Gastroesophageal sphincter (tissue), 4 donors: ENCODE measurements at regions not wholly inside any gene's neighbourhood (a gene's known extent, or its start where the extent isn't known, plus 50 kb on each side); places are given as distances from the start of the nearest gene placed in this dataset.

Experiments used
- ATAC-seq: fragments of 150-250 bp; one replicate; pipeline ENCODE4 v1.9.1; 2016; ENCODE audit warnings: mild to moderate bottlenecking, moderate library complexity
- H3K27ac ChIP-seq, 4 donors: fragments of 200-600 bp; sonication (generic) in 3 of 4; 1 replicate in 3 of 4; 2 replicates in 1 of 4; pipeline ENCODE4 v1.5.1; 2016 to 2019
- H3K27me3 ChIP-seq: fragments of 200-600 bp; sonication (generic); one replicate; pipeline ENCODE4 v1.5.1; 2019
- H3K36me3 ChIP-seq, 2 donors: fragments of 200-600 bp; sonication (generic); one replicate each; pipeline ENCODE4 v1.5.1; 2019; ENCODE audit warnings: control low read depth in 1 of 2
- H3K4me1 ChIP-seq, 3 donors: fragments of 200-600 bp; sonication (generic); 1 replicate in 2 of 3; 2 replicates in 1 of 3; pipeline ENCODE4 v1.5.1; 2016 to 2019; ENCODE audit warnings: control low read depth in 2 of 3
- H3K4me3 ChIP-seq, 2 donors: fragments of 200-600 bp; sonication (generic); one replicate each; pipeline ENCODE4 v1.5.1; 2019; ENCODE audit warnings: mild to moderate bottlenecking in 1 of 2, moderate library complexity in 1 of 2
- H3K9me3 ChIP-seq, 3 donors: fragments of 200-600 bp; sonication (generic); one replicate each; pipeline ENCODE4 v1.5.1; 2017 to 2019; ENCODE audit warnings: control low read depth in 2 of 3
- EP300 ChIP-seq: sonication (generic); formaldehyde crosslinking; IDR thresholded peaks from one replicate; pipeline ENCODE4 v1.6.1; 2017; ENCODE audit warnings: antibody characterized with exemption, mild to moderate bottlenecking
- POLR2A ChIP-seq, 2 donors: fragments of 450-650 bp; IDR thresholded peaks; one replicate each; pipeline ENCODE4 v1.6.1; 2017; ENCODE audit warnings: antibody characterized with exemption in 2 of 2, mild to moderate bottlenecking in 2 of 2, moderate library complexity in 1 of 2
- POLR2AphosphoS5 ChIP-seq: sonication (generic); formaldehyde crosslinking; IDR thresholded peaks from one replicate; pipeline ENCODE4 v1.6.1; 2017; ENCODE audit warnings: antibody characterized with exemption
- WGBS, 2 donors: methylation state at CpG; one replicate each; pipeline ENCODE4 v1.1.5; 2018; ENCODE audit warnings: low coverage in 1 of 2; 5-methylcytosine and 5-hydroxymethylcytosine counted together
- TF ChIP-seq, protein P1 (sequence below), 4 experiments: fragments of 200-600 bp in 2 of 4; fragments of 450-650 bp in 2 of 4; sonication (generic) in 1 of 4; IDR thresholded peaks; one replicate each; pipeline ENCODE4 v1.5.1; 2017 to 2019; ENCODE audit warnings: antibody characterized with exemption in 4 of 4, mild to moderate bottlenecking in 2 of 4, moderate library complexity in 2 of 4

DNA sequence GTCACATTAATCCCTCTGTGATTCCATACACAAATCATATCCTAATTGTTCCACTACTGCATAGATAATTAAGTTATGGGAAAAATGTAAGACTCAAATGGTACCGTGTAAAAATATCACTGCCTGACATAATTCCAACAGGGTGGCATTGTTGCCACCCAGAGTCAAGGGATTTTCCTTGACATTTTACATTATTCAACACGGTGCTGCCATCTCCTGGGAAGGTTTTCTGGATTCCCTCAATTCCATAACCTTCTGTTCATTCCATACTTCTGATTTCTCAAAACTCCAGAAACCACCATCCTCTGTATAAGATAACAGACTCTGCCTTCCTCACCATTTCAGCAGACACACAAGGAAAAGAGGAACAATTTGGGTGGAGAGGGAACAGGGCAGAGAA lies 495.9 kb downstream of the XPNPEP1 start:
- H3K27me3 ChIP-seq = no peaks in the 10 kb centered on the region
- no peaks in the 10 kb centered on the region for H3K36me3 ChIP-seq
- TF ChIP-seq, protein P1, sequence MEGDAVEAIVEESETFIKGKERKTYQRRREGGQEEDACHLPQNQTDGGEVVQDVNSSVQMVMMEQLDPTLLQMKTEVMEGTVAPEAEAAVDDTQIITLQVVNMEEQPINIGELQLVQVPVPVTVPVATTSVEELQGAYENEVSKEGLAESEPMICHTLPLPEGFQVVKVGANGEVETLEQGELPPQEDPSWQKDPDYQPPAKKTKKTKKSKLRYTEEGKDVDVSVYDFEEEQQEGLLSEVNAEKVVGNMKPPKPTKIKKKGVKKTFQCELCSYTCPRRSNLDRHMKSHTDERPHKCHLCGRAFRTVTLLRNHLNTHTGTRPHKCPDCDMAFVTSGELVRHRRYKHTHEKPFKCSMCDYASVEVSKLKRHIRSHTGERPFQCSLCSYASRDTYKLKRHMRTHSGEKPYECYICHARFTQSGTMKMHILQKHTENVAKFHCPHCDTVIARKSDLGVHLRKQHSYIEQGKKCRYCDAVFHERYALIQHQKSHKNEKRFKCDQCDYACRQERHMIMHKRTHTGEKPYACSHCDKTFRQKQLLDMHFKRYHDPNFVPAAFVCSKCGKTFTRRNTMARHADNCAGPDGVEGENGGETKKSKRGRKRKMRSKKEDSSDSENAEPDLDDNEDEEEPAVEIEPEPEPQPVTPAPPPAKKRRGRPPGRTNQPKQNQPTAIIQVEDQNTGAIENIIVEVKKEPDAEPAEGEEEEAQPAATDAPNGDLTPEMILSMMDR (IDR thresholded peaks at IDR 0.05) = peak in 1 of 4 experiments; percentile 34
- no peak for TF ChIP-seq POLR2AphosphoS5
- no peak for TF ChIP-seq EP300
- H3K4me1 ChIP-seq = no peaks in the 10 kb centered on the region
- no peak overlapping the region for H3K27ac ChIP-seq
- WGBS, 2 donors = 15 to 61% methylated on average over 2 of the region's 2 CpGs
- no peak overlapping the region for H3K4me3 ChIP-seq
- ATAC-seq = no peak
- no peaks in the 10 kb centered on the region for H3K9me3 ChIP-seq

DNA sequence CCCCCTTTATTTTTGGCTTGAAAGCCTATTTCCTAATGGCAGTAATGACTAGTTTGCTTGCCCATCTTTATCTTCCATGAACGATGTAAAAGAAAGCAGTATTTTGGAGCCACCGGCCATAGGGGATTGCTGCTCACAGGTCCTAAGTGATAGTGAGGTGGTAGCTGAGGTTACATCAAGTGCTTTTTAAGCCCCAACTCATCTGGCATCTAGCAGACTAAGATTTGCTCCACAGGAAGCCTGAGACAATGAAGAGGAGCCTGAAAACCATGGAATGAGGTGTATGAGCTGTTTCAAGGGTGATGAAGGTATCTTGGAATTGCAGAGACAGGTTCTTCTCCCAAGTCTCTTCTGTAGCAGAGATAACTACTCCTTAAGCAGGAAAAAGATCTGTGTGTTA lies 496.3 kb downstream of the XPNPEP1 start:
- Histone ChIP-seq H3K27ac (no peak overlapping the region), H3K36me3 (no peaks in the 10 kb centered on the region), H3K4me1 (no peaks in the 10 kb centered on the region), H3K4me3 (no peak overlapping the region), H3K9me3 (no peaks in the 10 kb centered on the region), H3K27me3 (no peaks in the 10 kb centered on the region)
- TF ChIP-seq, protein P1 (IDR thresholded peaks at IDR 0.05) = no peak
- TF ChIP-seq EP300 (no peak), POLR2A (IDR thresholded peaks at IDR 0.05) (no peak), POLR2AphosphoS5 (no peak)
- 83% methylated on average over 2 of the region's 2 CpGs for WGBS, 2 donors
- no peak for ATAC-seq

DNA sequence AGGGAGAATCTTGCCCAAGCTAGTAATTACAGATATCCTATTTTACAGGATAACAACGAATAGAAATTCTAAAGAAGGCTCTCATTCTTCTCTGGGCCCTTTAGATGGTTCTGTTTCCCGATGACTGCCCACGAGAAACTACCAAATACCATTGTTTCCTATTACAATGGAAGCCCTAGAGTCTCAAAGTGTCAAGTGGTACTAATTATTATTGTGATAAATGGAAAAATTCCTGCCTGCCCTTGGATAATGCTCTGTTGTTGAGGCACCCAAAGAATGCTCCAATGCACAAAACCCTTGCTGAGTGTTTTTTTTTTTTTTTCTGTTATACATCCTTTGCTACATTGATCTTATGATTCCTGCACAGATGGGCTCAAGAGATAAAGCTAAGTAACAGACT lies 504.5 kb downstream of the XPNPEP1 start:
- 72 to 86% methylated on average over 3 of the region's 3 CpGs for WGBS, 2 donors

DNA sequence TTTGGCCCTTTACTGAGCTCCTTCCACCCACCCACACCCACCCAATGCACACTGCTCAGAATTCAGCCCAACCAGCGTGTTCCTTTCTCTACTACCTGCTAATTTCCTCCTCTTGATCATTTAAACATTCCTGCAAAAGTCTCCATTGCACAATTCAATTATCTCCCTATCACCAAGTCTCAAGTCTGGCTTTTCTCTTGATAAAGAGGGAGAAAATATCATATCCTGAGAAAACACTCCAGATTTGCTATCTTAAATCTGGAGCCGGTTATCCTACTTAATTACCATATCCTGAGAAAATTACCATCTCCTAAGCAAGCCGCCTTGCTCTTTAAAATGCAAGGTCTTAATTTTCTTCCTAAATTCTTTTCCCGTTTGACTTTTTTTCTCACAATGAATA lies 505.5 kb downstream of the XPNPEP1 start:
- ATAC-seq = no peak
- TF ChIP-seq POLR2A (IDR thresholded peaks at IDR 0.05) (no peak), POLR2AphosphoS5 (no peak), EP300 (no peak)
- TF ChIP-seq, protein P1 (IDR thresholded peaks at IDR 0.05) = no peak
- Histone ChIP-seq H3K4me3 (no peak overlapping the region), H3K4me1 (no peaks in the 10 kb centered on the region), H3K36me3 (no peaks in the 10 kb centered on the region), H3K27me3 (no peaks in the 10 kb centered on the region), H3K27ac (no peak overlapping the region), H3K9me3 (no peaks in the 10 kb centered on the region)
- 62 to 72% methylated on average over 4 of the region's 4 CpGs for WGBS, 2 donors

More for the DNA sequence above, 504.5 kb downstream of the XPNPEP1 start:
- no peaks in the 10 kb centered on the region for H3K27me3 ChIP-seq
- H3K36me3 ChIP-seq = no peaks in the 10 kb centered on the region
- no peaks in the 10 kb centered on the region for H3K9me3 ChIP-seq
- H3K4me1 ChIP-seq = no peaks in the 10 kb centered on the region
- no peak for ATAC-seq
- no peak for TF ChIP-seq EP300
- TF ChIP-seq POLR2A (IDR thresholded peaks at IDR 0.05) = no peak
- no peak for TF ChIP-seq POLR2AphosphoS5
- TF ChIP-seq, protein P1 (IDR thresholded peaks at IDR 0.05) = no peak
- no peak overlapping the region for H3K4me3 ChIP-seq
- no peak overlapping the region for H3K27ac ChIP-seq

DNA sequence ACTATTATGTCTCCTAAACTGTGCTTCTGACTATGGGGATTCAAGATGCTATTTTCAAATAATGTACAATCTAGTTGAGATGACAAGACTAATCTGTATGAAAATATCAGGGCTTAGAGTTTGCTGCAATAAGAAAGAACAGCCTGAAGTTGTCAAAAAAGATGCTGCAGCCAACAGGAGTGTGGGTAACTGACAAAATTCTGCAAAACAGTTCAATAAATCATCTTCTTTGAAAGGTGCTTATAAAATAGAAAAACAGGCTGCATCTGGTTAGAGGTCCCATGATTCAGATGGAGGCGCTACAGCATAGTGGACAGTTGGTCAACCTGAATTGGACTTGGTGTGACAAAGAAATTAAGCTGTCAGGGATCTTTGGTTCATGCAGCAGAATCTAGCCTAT lies 511.0 kb downstream of the XPNPEP1 start:
- WGBS, 2 donors = 67 to 88% methylated on average over 1 of the region's 1 CpG
- Histone ChIP-seq H3K27ac (no peak overlapping the region), H3K9me3 (no peaks in the 10 kb centered on the region), H3K27me3 (no peaks in the 10 kb centered on the region), H3K4me1 (peaks cover 0 to 4% (median 0%) of the 10 kb centered on the region in 3 donors), H3K4me3 (no peak overlapping the region), H3K36me3 (no peaks in the 10 kb centered on the region)
- ATAC-seq = peak; percentile 65
- TF ChIP-seq POLR2AphosphoS5 = no peak
- no peak for TF ChIP-seq POLR2A (IDR thresholded peaks at IDR 0.05)
- no peak for TF ChIP-seq EP300
- TF ChIP-seq, protein P1 (IDR thresholded peaks at IDR 0.05) = no peak
